Esophagus squamous epithelium (tissue), 4 donors: ENCODE measurements at regions not wholly inside any gene's neighbourhood (a gene's known extent, or its start where the extent isn't known, plus 50 kb on each side); places are given as distances from the start of the nearest gene placed in this dataset.

Experiments
- POLR2A ChIP-seq, 4 donors: fragments of 450-650 bp; IDR thresholded peaks; one replicate each; pipeline ENCODE4 v1.6.1; 2017; ENCODE audit warnings: antibody characterized with exemption in 4 of 4, mild to moderate bottlenecking in 4 of 4, moderate library complexity in 3 of 4
- TF ChIP-seq, protein P1 (sequence below), 6 experiments: fragments of 450-650 bp in 4 of 6; fragments of 200-600 bp in 2 of 6; sonication (generic) in 2 of 6; IDR thresholded peaks; one replicate each; pipeline ENCODE4 v1.5.1; 2016 to 2019; ENCODE audit warnings: antibody characterized with exemption in 6 of 6, mild to moderate bottlenecking in 4 of 6, moderate library complexity in 4 of 6

- TF ChIP-seq, protein P1, sequence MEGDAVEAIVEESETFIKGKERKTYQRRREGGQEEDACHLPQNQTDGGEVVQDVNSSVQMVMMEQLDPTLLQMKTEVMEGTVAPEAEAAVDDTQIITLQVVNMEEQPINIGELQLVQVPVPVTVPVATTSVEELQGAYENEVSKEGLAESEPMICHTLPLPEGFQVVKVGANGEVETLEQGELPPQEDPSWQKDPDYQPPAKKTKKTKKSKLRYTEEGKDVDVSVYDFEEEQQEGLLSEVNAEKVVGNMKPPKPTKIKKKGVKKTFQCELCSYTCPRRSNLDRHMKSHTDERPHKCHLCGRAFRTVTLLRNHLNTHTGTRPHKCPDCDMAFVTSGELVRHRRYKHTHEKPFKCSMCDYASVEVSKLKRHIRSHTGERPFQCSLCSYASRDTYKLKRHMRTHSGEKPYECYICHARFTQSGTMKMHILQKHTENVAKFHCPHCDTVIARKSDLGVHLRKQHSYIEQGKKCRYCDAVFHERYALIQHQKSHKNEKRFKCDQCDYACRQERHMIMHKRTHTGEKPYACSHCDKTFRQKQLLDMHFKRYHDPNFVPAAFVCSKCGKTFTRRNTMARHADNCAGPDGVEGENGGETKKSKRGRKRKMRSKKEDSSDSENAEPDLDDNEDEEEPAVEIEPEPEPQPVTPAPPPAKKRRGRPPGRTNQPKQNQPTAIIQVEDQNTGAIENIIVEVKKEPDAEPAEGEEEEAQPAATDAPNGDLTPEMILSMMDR (IDR thresholded peaks at IDR 0.05), result no peak
- no peak for TF ChIP-seq POLR2A (IDR thresholded peaks at IDR 0.05)
These were observed 147.2 kb upstream of the EPB41L4A start for GRCh38 chr5:112566251-112566650.
